CD4-positive, alpha-beta T cell treated with Interleukin-12 subunit alpha and Interleukin-12 subunit beta, for 1 hour (primary cell): ENCODE measurements at regions not wholly inside any gene's neighbourhood (a gene's known extent, or its start where the extent isn't known, plus 50 kb on each side); places are given as distances from the start of the nearest gene placed in this dataset.
"Not testable (repeated sequence)": the region's sequence is repeated elsewhere in the genome, so short reads cannot be mapped to it uniquely, and the experiment has no call there.

Source experiments
- DNase-seq: peaks from one replicate; pipeline ENCODE4 v3.0.0-alpha.2; 2020

DNA sequence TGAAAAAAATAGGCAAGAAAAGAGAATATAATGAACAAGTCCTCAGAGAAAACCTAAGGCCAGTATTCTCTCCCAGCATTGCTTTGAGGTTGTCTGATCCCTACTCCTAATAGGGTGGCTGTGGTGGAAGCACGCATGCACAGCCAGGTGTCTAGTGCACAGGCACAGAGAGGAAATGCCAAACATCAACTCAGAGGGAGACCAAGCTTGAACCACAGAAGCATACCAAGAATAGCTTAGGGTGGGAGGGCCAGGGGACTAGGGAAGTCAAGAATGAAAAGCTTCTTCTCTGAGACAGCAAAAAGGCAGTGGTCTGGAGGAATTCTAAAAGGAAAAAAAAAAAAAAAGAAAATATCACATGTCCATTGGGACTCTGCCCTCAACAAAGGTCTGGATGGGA lies 244.1 kb upstream of the API5 start:
- no peak for DNase-seq

DNA sequence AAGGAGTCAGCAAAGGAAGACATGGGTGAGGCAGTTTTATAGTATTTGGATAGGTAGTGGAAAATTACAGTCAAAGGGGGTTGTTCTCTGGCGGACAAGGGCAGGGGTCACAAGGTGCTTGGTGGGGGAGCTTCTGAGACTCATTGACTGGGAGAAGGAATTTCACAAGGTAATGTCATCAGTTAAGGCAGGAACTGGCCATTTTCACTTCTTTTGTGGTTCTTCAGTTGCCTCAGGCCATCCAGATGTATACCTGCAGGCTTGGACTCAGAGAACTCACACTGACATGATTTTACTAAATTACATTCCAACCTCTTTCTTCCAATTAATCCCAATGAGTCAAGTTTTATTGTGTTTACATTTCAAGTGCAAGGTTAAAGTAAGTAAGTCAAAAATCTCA lies 240.5 kb upstream of the API5 start:
- DNase-seq, result no peak

DNA sequence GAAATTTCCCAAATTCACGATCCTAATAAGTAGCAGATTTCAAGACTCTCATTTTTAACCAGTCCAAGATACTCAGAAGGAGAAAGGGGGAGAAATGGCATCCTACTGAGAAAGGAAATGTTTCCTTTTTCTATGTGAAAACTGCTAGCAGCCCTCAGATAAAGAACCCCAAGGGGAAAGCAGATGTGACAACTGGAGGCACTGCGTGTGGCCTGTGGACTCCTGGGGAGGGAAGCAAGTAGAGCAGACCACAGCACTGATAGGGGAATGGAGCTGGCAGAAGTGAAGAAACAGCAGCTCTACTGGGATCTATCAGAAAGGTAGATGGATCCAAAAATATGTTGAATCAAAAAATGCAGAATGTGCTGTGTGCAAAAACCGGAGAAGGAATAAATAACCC lies 239.7 kb upstream of the API5 start:
- no peak for DNase-seq

DNA sequence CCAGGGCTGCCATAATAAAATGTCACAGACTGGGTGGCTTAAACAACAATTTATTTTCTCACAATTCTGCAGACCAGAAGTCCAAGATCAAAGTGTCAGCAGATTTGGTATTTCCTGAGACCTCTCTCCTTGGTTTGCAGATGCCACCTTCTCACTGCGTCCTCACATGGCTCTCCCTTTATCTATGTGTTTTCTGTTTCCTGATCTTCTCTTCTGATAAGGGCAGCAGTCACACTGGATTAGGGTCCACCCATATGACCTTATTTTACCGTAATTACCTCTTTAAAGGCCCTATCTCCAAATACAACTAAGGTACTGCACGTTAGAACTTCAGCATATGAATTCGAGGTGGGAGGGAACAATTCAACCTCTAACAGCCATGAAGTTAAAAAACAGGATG lies 238.9 kb upstream of the API5 start:
- DNase-seq, result no peak

DNA sequence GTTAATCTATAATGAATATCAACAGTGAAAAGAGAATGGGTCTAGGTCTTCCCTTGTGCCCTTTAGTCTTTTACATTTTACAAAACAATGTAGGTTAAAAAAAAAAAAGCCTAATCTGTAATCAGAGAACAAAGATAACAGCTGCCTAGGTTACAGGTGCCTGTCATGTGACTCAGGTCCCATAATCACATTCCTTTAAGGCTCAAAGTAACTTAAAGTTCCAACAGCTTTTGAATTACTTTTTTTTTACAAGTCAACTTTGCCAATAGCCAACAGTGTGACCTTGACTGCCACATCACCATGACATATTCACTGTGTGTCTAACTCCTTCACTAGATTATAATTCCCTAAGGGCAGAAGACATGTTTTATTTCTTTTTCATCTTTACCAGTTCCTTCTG lies 237.0 kb upstream of the API5 start:
- DNase-seq, result no peak

DNA sequence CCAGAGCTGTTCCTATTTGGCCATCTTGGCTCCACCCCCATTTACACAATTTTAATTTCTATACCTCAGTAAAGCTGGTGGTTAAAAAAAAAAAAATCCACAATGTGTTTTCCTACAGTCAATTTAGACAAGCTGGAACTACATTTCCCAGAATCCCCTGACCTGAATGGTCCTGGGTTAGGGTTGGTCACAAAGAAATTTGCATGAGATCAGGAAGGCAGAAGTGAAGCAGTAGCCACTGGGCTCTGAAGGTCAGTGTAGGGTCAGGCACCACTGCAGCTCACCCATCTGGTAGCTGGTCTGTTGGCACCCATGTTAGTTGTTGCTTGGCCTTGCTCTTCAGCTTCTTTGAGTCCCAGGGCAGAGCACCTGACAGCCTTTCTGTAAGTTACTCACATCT lies 210.7 kb upstream of the API5 start:
- DNase-seq, result no peak

DNA sequence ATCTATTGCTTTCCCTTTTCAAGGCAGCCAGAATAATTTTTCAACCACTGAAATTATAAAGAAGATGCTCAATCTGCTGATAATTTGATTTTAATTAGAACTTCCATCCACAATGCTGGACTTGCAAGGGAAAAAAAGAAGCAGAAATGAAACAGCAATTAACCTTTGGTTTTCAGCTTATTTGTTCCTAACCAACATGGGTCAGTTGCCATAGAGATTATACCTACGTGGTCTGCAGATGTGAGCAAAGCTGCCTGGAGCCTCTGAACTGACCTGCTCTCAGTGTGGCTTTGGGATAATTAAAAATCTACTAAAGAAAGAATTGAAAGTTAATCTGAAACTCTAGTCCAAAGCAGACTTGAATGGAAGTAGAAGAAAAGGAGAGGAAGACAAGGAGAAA lies 195.7 kb upstream of the API5 start:
- DNase-seq, result no peak

DNA sequence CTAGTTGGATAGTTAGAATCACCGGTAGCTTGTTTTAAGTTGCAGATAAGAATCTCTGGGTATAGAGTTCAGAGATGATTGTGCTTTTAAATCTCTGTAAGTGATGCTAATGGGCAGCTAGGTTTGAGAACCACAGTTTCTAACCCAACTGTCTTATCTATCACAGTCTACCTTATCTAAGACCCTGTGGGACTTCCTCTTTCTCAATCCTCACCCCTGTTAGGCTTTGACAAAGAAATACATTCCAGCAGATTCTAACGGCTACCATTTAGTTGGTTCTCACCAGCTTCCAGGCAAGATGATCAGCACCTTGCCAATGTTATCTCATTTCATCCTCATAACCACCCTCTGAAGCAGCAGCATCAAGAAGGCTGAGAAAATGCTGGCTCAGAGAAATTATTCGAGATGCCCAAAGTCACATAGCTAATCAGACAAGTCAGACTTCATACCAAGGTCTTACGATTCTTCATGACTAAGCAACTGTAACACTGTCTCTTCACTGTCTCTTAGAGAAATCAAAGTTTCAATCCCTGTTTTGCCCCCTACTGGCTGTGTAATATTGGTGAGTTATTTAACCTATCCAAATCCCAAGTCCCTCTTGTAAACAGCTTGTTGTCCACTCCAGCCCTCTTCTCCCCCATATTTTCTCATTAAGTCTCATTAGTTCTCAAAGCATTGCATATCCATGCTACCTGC lies 192.4 kb upstream of the API5 start:
- DNase-seq, result no peak

DNA sequence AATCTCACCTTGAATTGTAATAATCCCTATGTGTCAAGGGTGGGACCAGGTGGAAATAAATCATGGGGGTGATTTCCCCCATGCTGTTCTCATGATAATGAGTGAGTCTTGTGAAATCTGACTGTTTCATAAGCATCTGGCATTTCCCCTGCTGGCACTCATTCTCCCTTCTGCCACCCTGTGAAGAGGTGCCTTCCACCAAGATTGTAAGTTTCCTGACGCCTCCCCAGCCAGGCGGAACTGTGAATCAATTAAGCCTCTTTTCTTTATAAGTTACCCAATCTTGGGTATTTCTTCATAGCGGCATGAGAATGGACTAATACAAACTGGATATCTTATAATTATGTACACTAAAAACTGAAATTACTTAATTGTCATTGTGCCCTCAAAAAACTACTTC lies 189.2 kb upstream of the API5 start:
- DNase-seq, result no peak

DNA sequence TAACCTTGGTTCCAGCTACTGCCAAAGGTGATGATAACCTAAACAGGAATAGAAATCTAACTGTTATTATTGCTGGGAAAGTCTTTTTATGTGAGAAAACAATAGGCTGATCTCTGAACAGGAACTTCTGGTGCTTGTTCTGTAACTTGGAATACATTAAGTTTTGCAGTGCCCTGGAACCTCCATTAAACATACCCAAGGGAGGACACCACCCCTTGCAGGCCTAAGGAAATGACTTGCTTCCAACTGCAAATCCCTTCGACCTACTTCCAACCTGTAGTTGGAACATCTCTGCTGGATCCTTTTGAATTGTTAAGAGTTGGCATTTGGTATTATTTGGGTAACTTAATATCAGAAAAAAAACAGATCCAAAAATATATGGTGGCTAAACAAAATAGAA lies 188.4 kb upstream of the API5 start:
- DNase-seq, result no peak

DNA sequence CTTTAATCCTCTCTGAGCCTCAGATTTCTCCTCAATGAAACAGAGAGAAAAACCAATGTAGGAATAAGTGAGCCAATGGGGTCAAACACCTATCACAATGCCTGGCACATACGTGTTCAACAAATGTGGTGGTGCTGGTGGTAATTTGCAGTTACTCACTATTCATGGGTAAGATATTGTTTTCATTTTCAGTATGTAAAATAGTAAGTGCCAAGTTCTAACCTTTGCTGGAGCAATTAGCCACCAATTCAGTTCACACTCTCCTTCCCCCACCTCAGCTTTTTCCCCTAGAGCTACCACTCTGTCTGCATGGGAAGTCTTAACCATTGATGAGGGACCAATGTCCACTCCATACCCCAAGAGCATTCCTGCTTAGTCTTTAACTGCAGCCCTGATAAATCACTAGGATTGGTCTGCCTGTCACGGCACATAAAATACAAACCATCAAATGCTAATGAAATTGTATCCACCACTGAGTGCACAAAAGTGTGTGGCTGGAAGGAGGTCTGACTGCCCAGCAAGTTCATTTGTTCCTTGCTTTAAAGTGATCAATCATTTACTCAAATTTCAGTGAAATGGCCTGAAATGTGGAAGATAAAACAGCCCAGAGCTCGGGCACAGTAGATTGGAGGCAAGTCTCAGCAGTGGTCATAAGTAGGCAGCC lies 187.4 kb upstream of the API5 start:
- DNase-seq, result no peak

DNA sequence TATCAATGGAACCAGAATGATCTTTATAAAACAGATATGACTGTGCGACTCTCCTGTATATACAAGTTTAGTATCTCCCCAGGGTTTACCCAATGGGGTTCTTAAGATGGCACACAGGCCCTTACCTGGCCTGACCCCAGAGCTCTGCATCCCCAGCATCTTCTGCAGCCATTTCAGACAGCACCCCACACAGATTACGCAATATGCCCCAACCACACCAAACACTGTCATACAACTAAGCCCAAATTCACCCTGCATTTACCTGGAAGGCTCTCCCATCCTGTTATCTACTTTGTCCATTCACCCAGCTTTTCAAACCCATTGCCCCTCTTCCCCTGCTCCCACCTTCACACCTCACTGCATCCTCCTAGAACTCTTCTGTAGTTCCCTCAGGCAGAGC lies 182.5 kb upstream of the API5 start:
- DNase-seq, result no peak

DNA sequence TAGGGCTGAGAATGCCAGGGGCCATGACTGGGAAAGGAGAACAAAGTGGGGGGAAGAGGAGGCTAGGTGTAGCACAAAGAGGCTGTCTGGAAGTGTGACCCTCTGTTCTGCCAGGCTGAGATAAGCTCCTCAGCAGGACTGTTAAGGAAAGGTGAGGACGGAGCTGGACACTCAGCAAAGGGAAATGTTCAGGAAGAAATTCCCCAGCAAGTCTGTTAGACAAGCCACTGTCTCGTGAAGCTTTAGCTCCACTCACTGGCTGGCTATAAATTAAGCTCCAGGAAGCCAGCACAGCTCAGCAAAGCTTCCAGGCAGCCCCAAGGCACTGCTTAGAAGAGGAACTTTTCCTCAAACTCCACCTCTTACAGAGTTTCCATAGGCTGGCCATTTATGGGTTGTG lies 181.2 kb upstream of the API5 start:
- DNase-seq, result no peak

DNA sequence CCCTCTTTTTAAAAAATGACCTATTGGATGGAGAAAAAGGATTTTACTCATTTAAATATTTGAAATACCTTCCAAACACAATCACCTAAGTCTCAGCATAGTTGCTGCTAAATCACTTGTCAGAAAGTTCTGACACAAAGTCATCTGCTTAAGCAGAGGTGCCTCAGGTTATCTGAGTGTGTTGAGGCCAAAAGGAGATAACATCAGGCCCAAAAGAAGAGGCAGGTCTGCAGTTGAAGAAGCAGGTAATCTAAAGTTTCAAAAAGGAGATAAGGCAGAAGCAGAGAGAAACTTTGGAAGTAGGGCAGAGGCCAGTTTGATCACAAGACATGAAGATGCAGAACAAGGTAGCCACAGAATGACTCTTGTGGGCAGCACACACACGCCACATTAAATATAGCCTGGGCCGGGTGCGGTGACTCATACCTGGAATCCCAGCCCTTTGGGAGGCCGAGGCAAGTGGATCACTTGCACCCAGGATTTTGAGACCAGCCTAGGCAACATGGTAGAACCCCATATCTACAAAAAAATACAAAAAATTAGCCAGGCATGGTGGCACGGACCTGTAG lies 175.7 kb upstream of the API5 start:
- DNase-seq, result no peak

DNA sequence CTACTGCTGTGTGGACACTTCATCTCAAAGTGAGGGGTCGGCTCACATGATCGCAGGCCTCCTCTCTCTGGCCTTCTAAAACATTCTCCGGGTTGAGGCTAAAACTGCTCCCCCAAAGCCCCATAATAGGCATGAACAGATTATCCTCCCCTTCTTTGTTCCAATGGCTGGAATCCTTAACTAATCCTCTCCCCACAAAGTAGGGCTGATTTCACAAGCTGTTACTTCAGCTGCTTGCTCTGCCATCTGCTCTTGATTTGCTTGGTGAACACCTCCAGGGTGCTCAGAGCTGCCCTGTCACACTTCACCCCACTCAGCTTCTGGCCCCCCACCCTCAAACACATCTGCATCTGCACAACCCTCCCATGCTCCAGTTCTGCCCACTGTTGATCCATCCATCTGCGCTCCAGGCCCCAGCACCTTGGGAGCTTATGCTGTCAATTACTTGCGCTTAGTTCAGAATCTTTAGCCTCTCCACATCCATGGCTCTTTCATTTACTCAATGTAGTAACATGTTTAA lies 173.1 kb upstream of the API5 start:
- no peak for DNase-seq

DNA sequence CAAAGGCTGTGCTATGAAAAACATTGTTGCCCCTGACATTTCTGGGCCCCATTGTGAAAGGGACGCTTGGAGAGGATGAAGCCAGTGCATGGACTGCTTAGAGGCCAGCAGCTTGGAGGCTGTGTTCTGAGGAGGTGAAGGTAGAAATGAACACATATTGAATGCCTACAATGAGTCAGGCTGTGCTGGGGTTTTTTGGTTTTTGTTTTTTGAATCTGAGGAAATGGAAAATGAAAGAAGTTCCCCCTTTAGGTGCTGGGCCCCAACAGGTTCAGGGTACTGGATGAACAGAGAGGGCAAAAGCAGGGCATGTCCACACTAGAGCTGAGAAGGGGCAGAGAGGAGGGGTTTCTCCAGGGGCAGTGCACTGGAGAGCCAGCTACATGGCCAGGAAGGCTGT lies 166.1 kb upstream of the API5 start:
- DNase-seq, result no peak

DNA sequence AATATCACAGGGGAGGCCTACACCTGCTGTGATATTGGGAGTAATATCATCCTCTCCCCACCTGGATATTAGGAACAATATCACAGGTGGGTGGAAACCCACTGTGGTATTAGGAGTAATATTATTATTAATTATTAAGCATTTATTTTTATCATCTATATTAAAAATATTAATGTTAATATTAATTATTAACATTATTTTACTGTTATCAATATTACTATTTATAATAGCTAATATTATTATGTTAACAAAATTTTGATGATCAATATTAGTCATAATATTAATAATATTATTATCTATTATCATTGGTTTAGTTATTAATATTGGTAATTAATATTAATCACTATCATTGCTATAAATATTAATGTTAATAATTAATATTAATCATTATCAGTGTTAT lies 161.1 kb upstream of the API5 start:
- DNase-seq, result no peak

DNA sequence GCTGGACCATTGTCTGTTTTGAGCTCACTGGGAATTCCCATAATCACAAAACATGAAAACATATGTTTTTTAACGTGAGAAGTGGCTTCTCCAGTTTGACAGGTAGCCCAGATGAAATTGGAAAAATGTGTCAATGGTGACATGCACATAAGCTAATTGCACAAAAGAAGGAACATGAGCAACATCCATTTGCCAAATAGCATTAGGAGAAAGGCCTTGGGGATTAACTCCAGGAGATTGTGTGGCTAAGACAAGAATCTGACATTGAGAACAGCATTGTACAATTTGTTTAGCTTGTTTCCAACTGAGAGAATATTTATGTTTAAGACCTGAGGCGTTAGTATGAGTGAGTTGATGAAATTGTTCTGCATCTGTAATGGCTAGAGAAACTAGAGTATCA lies 147.0 kb upstream of the API5 start:
- no peak for DNase-seq

DNA sequence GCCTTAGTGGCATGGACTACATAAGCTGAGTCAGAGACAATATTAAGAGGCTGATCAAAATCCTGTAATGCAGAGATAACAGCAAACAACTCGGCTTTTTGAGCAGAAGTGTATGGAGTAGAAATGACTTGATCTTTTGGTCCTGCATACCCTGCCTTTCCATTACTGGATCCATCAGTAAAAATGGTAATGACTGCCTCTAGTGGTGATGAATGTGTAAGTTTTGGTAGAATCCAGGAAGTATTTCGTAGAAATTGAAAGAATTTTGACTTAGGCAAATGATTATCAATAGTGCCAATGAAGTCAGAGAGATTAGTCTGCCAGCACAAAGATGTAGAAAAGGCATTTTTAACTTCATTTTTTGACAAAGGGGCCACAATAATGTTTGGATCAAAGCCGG lies 146.4 kb upstream of the API5 start:
- DNase-seq, result not testable (repeated sequence)

DNA sequence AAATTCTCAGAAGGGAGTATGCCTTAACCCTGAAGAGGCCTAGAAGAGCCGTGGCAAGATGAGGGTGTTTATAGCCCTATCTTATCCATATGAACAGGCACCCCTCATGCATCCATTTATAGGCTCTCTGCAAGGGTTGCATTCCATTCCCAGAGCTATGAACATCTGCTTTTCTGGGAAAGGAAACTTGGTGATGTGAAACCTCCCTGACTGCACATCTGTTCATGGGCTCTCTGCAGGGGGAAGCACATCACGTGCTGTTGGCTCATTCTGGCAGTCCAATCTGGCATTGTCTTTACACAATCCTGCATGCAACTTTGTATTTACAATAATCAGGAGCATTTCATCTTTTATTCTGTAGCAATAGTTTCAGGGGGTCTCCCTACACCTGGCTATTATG lies 143.6 kb upstream of the API5 start:
- not testable (repeated sequence) for DNase-seq

DNA sequence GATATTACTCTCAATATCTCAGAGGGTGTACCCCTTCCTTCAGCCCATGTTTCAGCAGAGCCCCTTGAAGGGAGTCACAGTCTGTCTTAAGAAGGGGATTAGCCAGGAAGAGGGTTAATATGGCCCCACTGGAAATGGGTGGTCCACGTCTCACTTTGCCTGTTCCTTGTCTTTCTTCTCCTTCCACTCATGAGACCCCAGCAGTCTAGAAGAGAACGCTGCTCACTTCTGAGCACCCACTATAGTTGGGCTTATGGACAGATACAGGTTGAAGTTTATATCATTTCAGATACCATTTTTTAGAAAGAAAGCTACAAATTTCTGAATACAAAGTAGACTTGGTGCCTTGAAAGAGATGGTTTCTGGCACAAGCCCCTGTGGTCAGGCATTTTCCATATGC lies 139.3 kb upstream of the API5 start:
- no peak for DNase-seq

DNA sequence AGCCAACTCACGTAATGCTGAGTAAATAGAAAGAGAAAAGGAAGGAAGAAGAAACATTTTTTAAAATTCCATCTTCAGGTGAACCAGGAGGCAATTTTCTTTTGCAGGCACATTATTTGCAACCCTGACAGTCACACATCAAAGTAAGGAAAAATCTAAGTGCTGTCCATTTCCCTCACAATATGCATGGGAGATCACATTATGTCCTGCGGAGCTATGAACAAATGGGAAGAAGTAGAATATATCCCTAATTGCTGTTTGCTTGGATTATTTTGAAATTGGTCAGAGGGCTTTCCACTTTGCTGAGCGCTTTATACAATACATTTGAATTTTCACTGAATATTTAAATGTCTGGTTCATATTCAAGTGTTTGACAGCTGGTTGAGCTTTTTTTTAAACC lies 133.8 kb upstream of the API5 start:
- DNase-seq, result no peak

DNA sequence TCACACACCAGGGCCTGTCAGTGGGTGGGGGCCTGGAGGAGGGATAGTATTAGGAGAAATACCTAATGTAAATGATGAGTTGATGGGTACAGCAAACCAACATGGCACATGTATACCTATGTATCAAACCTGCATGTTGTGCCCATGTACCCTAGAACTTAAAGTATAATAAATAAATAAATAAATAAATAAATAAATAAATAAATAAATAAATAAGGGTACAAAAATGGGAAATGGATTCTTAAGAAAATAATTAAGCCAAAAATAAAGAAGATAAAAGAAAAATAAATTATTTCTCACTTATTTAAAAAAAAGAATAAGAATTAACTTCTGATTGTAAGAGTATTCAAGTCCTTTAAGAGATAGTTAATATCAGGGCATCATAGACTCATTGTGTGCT lies 117.3 kb upstream of the API5 start:
- DNase-seq, result not testable (repeated sequence)

DNA sequence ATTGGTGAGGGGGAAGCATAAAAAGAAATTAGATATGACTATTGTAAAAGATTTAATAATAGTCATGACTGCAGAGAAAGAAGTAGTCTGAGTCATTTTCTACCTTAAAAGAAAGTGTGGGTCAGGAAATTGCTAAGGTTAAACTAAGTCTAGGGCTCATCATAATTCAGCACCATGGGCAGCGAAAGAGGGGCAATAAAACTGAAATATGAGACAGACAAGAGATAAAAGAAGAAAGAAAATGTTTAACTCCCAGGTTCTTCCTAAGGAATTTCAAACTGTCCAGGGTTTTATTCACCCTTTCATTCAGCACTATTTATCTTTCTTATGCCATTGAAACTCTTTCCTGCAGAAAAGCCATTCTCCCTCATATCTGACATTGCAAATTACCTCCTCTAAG lies 114.4 kb upstream of the API5 start:
- DNase-seq, result no peak

DNA sequence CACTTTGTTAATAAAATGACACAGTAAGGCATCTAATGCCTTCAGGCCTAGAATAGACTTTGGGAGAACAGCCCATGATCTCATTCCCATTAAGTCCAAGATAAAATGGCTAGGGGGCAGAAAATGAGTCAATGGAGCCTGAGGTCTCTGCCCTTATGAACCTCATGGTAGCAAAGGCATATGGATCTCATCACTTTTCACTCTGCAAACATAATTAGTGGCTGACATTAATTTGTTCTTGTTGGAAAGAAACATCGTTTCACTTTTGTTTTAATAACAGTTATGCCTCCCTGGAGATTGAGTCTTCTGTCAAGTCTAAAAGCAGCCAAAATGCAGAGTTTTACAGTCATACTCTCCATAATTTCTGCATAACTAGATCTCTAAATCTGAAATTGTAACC lies 111.8 kb upstream of the API5 start:
- DNase-seq, result no peak
